ENCODE measurements at regions not wholly inside any gene's neighbourhood (a gene's known extent, or its start where the extent isn't known, plus 50 kb on each side); places are given as distances from the start of the nearest gene placed in this dataset.

- TF ChIP-seq CTCF (IDR thresholded peaks at IDR 0.05) (no peak), POLR2A (IDR thresholded peaks at IDR 0.05) (no peak)
Measured at GRCh38 chr18:65414501-65414900, 336.3 kb upstream of the CDH7 start.

All from Peyer's patch (tissue), 4 donors.